ENCODE measurements at regions not wholly inside any gene's neighbourhood (a gene's known extent, or its start where the extent isn't known, plus 50 kb on each side); places are given as distances from the start of the nearest gene placed in this dataset.
A peak's percentile ranks its signal among the peaks of the same experiment; 100 is the strongest.
"Not testable (repeated sequence)": the region's sequence is repeated elsewhere in the genome, so short reads cannot be mapped to it uniquely, and the experiment has no call there.

- no peaks in the 10 kb centered on the region for H3K4me1 ChIP-seq
- H3K4me2 ChIP-seq (ENCODE audit: low read length) = no peak overlapping the region
- no peaks in the 10 kb centered on the region for H3K79me2 ChIP-seq
- no peaks in the 10 kb centered on the region for H3K27me3 ChIP-seq (ENCODE audit: control insufficient read depth, insufficient read depth, low read length)
- H3K36me3 ChIP-seq (ENCODE audit: control insufficient read depth, insufficient read depth, low read length) = no peaks in the 10 kb centered on the region
- H3K9ac ChIP-seq = no peak overlapping the region
- no peak overlapping the region for H2AFZ ChIP-seq
- TF ChIP-seq CTCF (IDR thresholded peaks at IDR 0.05) = no peak
- H3K27ac ChIP-seq = no peak overlapping the region
- no peaks in the 10 kb centered on the region for H3K9me3 ChIP-seq (ENCODE audit: control insufficient read depth, low read length)
- H3K4me3 ChIP-seq (ENCODE audit: low read depth, low read length) = no peak overlapping the region
Observed at GRCh38 chr1:58948671-58949070, 164.8 kb upstream of the JUN start.

- Histone ChIP-seq H3K4me2 (ENCODE audit: low read length) (no peak overlapping the region), H3K27me3 (ENCODE audit: control insufficient read depth, insufficient read depth, low read length) (no peaks in the 10 kb centered on the region), H3K79me2 (no peaks in the 10 kb centered on the region), H3K27ac (no peak overlapping the region), H3K4me1 (no peaks in the 10 kb centered on the region), H2AFZ (no peak overlapping the region), H3K9me3 (ENCODE audit: control insufficient read depth, low read length) (no peaks in the 10 kb centered on the region), H3K4me3 (ENCODE audit: low read depth, low read length) (no peak overlapping the region), H3K9ac (no peak overlapping the region), H3K36me3 (ENCODE audit: control insufficient read depth, insufficient read depth, low read length) (no peaks in the 10 kb centered on the region)
- no peak for TF ChIP-seq CTCF (IDR thresholded peaks at IDR 0.05)
Observed at GRCh38 chr1:58949551-58950220, 165.8 kb upstream of the JUN start.

- H3K4me2 ChIP-seq (ENCODE audit: low read length) = no peak overlapping the region
- no peak for TF ChIP-seq CTCF (IDR thresholded peaks at IDR 0.05)
- no peaks in the 10 kb centered on the region for H3K79me2 ChIP-seq
- H3K27ac ChIP-seq = no peak overlapping the region
- no peak overlapping the region for H3K4me3 ChIP-seq (ENCODE audit: low read depth, low read length)
- no peak overlapping the region for H3K9ac ChIP-seq
- H3K36me3 ChIP-seq (ENCODE audit: control insufficient read depth, insufficient read depth, low read length) = no peaks in the 10 kb centered on the region
- no peaks in the 10 kb centered on the region for H3K9me3 ChIP-seq (ENCODE audit: control insufficient read depth, low read length)
- no peaks in the 10 kb centered on the region for H3K4me1 ChIP-seq
- H3K27me3 ChIP-seq (ENCODE audit: control insufficient read depth, insufficient read depth, low read length) = no peaks in the 10 kb centered on the region
- no peak overlapping the region for H2AFZ ChIP-seq
Observed at GRCh38 chr1:58950897-58951296, 167.1 kb upstream of the JUN start.

GRCh38 chr1:58953951-58954350 lies 170.1 kb upstream of the JUN start:
- not testable (repeated sequence) for H3K9me3 ChIP-seq (ENCODE audit: control insufficient read depth, low read length); H3K36me3 ChIP-seq (ENCODE audit: control insufficient read depth, insufficient read depth, low read length); H3K4me1 ChIP-seq; H3K79me2 ChIP-seq; H3K27ac ChIP-seq; H3K9ac ChIP-seq; H3K27me3 ChIP-seq (ENCODE audit: control insufficient read depth, insufficient read depth, low read length); H3K4me2 ChIP-seq (ENCODE audit: low read length); H3K4me3 ChIP-seq (ENCODE audit: low read depth, low read length); H2AFZ ChIP-seq

GRCh38 chr1:58963287-58963686 lies 179.4 kb upstream of the JUN start:
- not testable (repeated sequence) for H3K27me3 ChIP-seq (ENCODE audit: control insufficient read depth, insufficient read depth, low read length); H3K4me3 ChIP-seq (ENCODE audit: low read depth, low read length); H3K4me2 ChIP-seq (ENCODE audit: low read length); H3K9ac ChIP-seq; H3K79me2 ChIP-seq; H2AFZ ChIP-seq; H3K9me3 ChIP-seq (ENCODE audit: control insufficient read depth, low read length); H3K36me3 ChIP-seq (ENCODE audit: control insufficient read depth, insufficient read depth, low read length); H3K27ac ChIP-seq
- peaks cover 29% of the 10 kb centered on the region for H3K4me1 ChIP-seq

- no peaks in the 10 kb centered on the region for H3K79me2 ChIP-seq
- no peaks in the 10 kb centered on the region for H3K9me3 ChIP-seq (ENCODE audit: control insufficient read depth, low read length)
- H3K4me3 ChIP-seq (ENCODE audit: low read depth, low read length) = no peak overlapping the region
- no peak for TF ChIP-seq CTCF (IDR thresholded peaks at IDR 0.05)
- no peak overlapping the region for H2AFZ ChIP-seq
- peak overlapping the region; percentile 7 for H3K27ac ChIP-seq
- H3K4me2 ChIP-seq (ENCODE audit: low read length) = no peak overlapping the region
- H3K36me3 ChIP-seq (ENCODE audit: control insufficient read depth, insufficient read depth, low read length) = no peaks in the 10 kb centered on the region
- H3K4me1 ChIP-seq = peaks cover 34% of the 10 kb centered on the region
- H3K27me3 ChIP-seq (ENCODE audit: control insufficient read depth, insufficient read depth, low read length) = no peaks in the 10 kb centered on the region
- no peak overlapping the region for H3K9ac ChIP-seq
Observed at GRCh38 chr1:58964428-58964827, 180.6 kb upstream of the JUN start.
